ENCODE measurements at regions not wholly inside any gene's neighbourhood (a gene's known extent, or its start where the extent isn't known, plus 50 kb on each side); places are given as distances from the start of the nearest gene placed in this dataset.

GRCh38 chr16:6360641-6361040, 972.0 kb upstream of the RBFOX1 start:
- Histone ChIP-seq H3K27ac (no peak overlapping the region), H3K9me3 (ENCODE audit: low read depth, low read length) (no peaks in the 10 kb centered on the region), H3K4me3 (no peak overlapping the region), H3K36me3 (ENCODE audit: insufficient read depth, low read length) (no peaks in the 10 kb centered on the region), H3K9ac (ENCODE audit: insufficient read length) (no peak overlapping the region)
- TF ChIP-seq EZH2 (IDR thresholded peaks at IDR 0.05) (no peak), POLR2AphosphoS5 (IDR thresholded peaks at IDR 0.05; ENCODE audit: borderline replicate concordance, low read depth, low read length) (no peak), FOXP2 (optimal IDR thresholded peaks at IDR 0.05; ENCODE audit: control extremely low read depth, extremely low read length, insufficient read depth) (no peak)
- no peak for DNase-seq (ENCODE audit: low read depth, low spot score)

GRCh38 chr16:6356911-6357310, 975.7 kb upstream of the RBFOX1 start:
- no peak for TF ChIP-seq FOXP2 (optimal IDR thresholded peaks at IDR 0.05; ENCODE audit: control extremely low read depth, extremely low read length, insufficient read depth)
- no peak for TF ChIP-seq POLR2AphosphoS5 (IDR thresholded peaks at IDR 0.05; ENCODE audit: borderline replicate concordance, low read depth, low read length)
- no peak for TF ChIP-seq EZH2 (IDR thresholded peaks at IDR 0.05)
- H3K9ac ChIP-seq (ENCODE audit: insufficient read length) = no peak overlapping the region

GRCh38 chr16:6349725-6350124, 982.9 kb upstream of the RBFOX1 start:
- TF ChIP-seq POLR2AphosphoS5 (IDR thresholded peaks at IDR 0.05; ENCODE audit: borderline replicate concordance, low read depth, low read length) = no peak
- TF ChIP-seq FOXP2 (optimal IDR thresholded peaks at IDR 0.05; ENCODE audit: control extremely low read depth, extremely low read length, insufficient read depth) = no peak
- no peak for TF ChIP-seq EZH2 (IDR thresholded peaks at IDR 0.05)
- no peak for DNase-seq (ENCODE audit: low read depth, low spot score)
- H3K27ac ChIP-seq = no peak overlapping the region
- no peaks in the 10 kb centered on the region for H3K36me3 ChIP-seq (ENCODE audit: insufficient read depth, low read length)
- H3K9me3 ChIP-seq (ENCODE audit: low read depth, low read length) = no peaks in the 10 kb centered on the region
- H3K9ac ChIP-seq (ENCODE audit: insufficient read length) = no peak overlapping the region
- H3K4me3 ChIP-seq = no peak overlapping the region

More at GRCh38 chr16:6356911-6357310, 975.7 kb upstream of the RBFOX1 start:
- H3K27ac ChIP-seq = no peak overlapping the region
- DNase-seq (ENCODE audit: low read depth, low spot score) = no peak
- H3K4me3 ChIP-seq = no peak overlapping the region
- no peaks in the 10 kb centered on the region for H3K36me3 ChIP-seq (ENCODE audit: insufficient read depth, low read length)
- H3K9me3 ChIP-seq (ENCODE audit: low read depth, low read length) = no peaks in the 10 kb centered on the region

GRCh38 chr16:6345090-6345489, 987.6 kb upstream of the RBFOX1 start:
- H3K27ac ChIP-seq = no peak overlapping the region
- DNase-seq (ENCODE audit: low read depth, low spot score) = no peak
- H3K4me3 ChIP-seq = no peak overlapping the region
- H3K9me3 ChIP-seq (ENCODE audit: low read depth, low read length) = no peaks in the 10 kb centered on the region
- H3K9ac ChIP-seq (ENCODE audit: insufficient read length) = no peak overlapping the region
- TF ChIP-seq EZH2 (IDR thresholded peaks at IDR 0.05) (no peak), POLR2AphosphoS5 (IDR thresholded peaks at IDR 0.05; ENCODE audit: borderline replicate concordance, low read depth, low read length) (no peak), FOXP2 (optimal IDR thresholded peaks at IDR 0.05; ENCODE audit: control extremely low read depth, extremely low read length, insufficient read depth) (no peak)
- no peaks in the 10 kb centered on the region for H3K36me3 ChIP-seq (ENCODE audit: insufficient read depth, low read length)

GRCh38 chr16:6343157-6343556, 989.5 kb upstream of the RBFOX1 start:
- H3K36me3 ChIP-seq (ENCODE audit: insufficient read depth, low read length) = no peaks in the 10 kb centered on the region
- H3K9me3 ChIP-seq (ENCODE audit: low read depth, low read length) = no peaks in the 10 kb centered on the region
- TF ChIP-seq POLR2AphosphoS5 (IDR thresholded peaks at IDR 0.05; ENCODE audit: borderline replicate concordance, low read depth, low read length) (no peak), EZH2 (IDR thresholded peaks at IDR 0.05) (no peak), FOXP2 (optimal IDR thresholded peaks at IDR 0.05; ENCODE audit: control extremely low read depth, extremely low read length, insufficient read depth) (no peak)
- no peak for DNase-seq (ENCODE audit: low read depth, low spot score)
- no peak overlapping the region for H3K4me3 ChIP-seq
- H3K9ac ChIP-seq (ENCODE audit: insufficient read length) = no peak overlapping the region
- no peak overlapping the region for H3K27ac ChIP-seq

GRCh38 chr16:6341981-6342380, 990.7 kb upstream of the RBFOX1 start:
- H3K27ac ChIP-seq = no peak overlapping the region
- H3K9ac ChIP-seq (ENCODE audit: insufficient read length) = no peak overlapping the region
- H3K9me3 ChIP-seq (ENCODE audit: low read depth, low read length) = no peaks in the 10 kb centered on the region
- H3K4me3 ChIP-seq = no peak overlapping the region
- DNase-seq (ENCODE audit: low read depth, low spot score) = no peak
- no peaks in the 10 kb centered on the region for H3K36me3 ChIP-seq (ENCODE audit: insufficient read depth, low read length)
- no peak for TF ChIP-seq EZH2 (IDR thresholded peaks at IDR 0.05)
- TF ChIP-seq POLR2AphosphoS5 (IDR thresholded peaks at IDR 0.05; ENCODE audit: borderline replicate concordance, low read depth, low read length) = no peak
- no peak for TF ChIP-seq FOXP2 (optimal IDR thresholded peaks at IDR 0.05; ENCODE audit: control extremely low read depth, extremely low read length, insufficient read depth)

- no peak for DNase-seq (ENCODE audit: low read depth, low spot score)
- Histone ChIP-seq H3K9ac (ENCODE audit: insufficient read length) (no peak overlapping the region), H3K36me3 (ENCODE audit: insufficient read depth, low read length) (no peaks in the 10 kb centered on the region), H3K4me3 (no peak overlapping the region), H3K27ac (no peak overlapping the region), H3K9me3 (ENCODE audit: low read depth, low read length) (no peaks in the 10 kb centered on the region)
- TF ChIP-seq EZH2 (IDR thresholded peaks at IDR 0.05) (no peak), POLR2AphosphoS5 (IDR thresholded peaks at IDR 0.05; ENCODE audit: borderline replicate concordance, low read depth, low read length) (no peak), FOXP2 (optimal IDR thresholded peaks at IDR 0.05; ENCODE audit: control extremely low read depth, extremely low read length, insufficient read depth) (no peak)
Observed at GRCh38 chr16:6335072-6335471, 997.6 kb upstream of the RBFOX1 start.

- no peak for DNase-seq (ENCODE audit: low read depth, low spot score)
- no peak overlapping the region for H3K9ac ChIP-seq (ENCODE audit: insufficient read length)
- no peak for TF ChIP-seq EZH2 (IDR thresholded peaks at IDR 0.05)
- no peak overlapping the region for H3K27ac ChIP-seq
- no peak overlapping the region for H3K4me3 ChIP-seq
- no peaks in the 10 kb centered on the region for H3K36me3 ChIP-seq (ENCODE audit: insufficient read depth, low read length)
- H3K9me3 ChIP-seq (ENCODE audit: low read depth, low read length) = no peaks in the 10 kb centered on the region
Observed at GRCh38 chr16:6331770-6332169, 1000.9 kb upstream of the RBFOX1 start.

- Histone ChIP-seq H3K36me3 (ENCODE audit: insufficient read depth, low read length) (no peaks in the 10 kb centered on the region), H3K9ac (ENCODE audit: insufficient read length) (no peak overlapping the region), H3K4me3 (no peak overlapping the region), H3K9me3 (ENCODE audit: low read depth, low read length) (no peaks in the 10 kb centered on the region), H3K27ac (no peak overlapping the region)
- DNase-seq (ENCODE audit: low read depth, low spot score) = no peak
- TF ChIP-seq EZH2 (IDR thresholded peaks at IDR 0.05) (no peak), POLR2AphosphoS5 (IDR thresholded peaks at IDR 0.05; ENCODE audit: borderline replicate concordance, low read depth, low read length) (no peak), FOXP2 (optimal IDR thresholded peaks at IDR 0.05; ENCODE audit: control extremely low read depth, extremely low read length, insufficient read depth) (no peak)
Observed at GRCh38 chr16:6317934-6318333, 1014.7 kb upstream of the RBFOX1 start.

Measured in SK-N-MC (cell line).